ENCODE measurements at regions not wholly inside any gene's neighbourhood (a gene's known extent, or its start where the extent isn't known, plus 50 kb on each side); places are given as distances from the start of the nearest gene placed in this dataset.
"Not testable (repeated sequence)": the region's sequence is repeated elsewhere in the genome, so short reads cannot be mapped to it uniquely, and the experiment has no call there.

DNA sequence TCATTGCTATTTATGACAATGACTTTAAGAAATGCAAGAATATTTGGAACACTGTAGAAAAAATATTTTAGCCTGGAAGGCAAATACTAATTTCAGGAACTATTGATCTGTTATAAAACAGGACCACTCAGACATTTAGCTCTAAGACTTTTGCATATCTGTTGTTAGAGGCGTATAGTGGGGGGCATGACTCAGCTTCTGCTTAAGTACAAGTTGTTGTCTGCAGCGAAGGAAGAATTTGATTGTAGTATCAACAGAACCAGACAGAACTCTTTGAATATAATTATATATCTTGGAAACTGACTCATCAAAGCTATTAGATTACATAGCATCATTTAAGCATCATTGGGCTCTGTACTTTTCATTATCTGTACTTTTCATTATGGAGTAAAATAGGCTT lies 573.8 kb downstream of the SPATA31A6 start:
- ATAC-seq (replicated peaks in 1 of 4); H3K9me3 Mint-ChIP-seq; POLR2A ChIA-PET; H3K4me1 ChIP-seq (ENCODE audit: control insufficient read depth in 1 of 2, extremely low read depth in 1 of 2, insufficient read depth in 2 of 2, low read length in 2 of 2); H3K9me3 ChIP-seq; H3K4me3 ChIP-seq (ENCODE audit: control insufficient read depth in 1 of 2, extremely low read depth in 1 of 2, low read length in 1 of 2); CTCF ChIA-PET; H3K27ac Mint-ChIP-seq; H3K27ac ChIP-seq (ENCODE audit: low read length); H3K27me3 Mint-ChIP-seq; H3K36me3 ChIP-seq (ENCODE audit: control insufficient read depth in 2 of 2, extremely low read depth in 1 of 2, insufficient read depth in 1 of 2, low read length in 1 of 2); H3K36me3 Mint-ChIP-seq; H3K4me1 Mint-ChIP-seq; H3K27me3 ChIP-seq (replicated peaks in 1 of 2; ENCODE audit: control insufficient read depth in 2 of 2, extremely low read depth in 1 of 2, insufficient read depth in 2 of 2, low read length in 1 of 2); DNase-seq; H3K4me3 Mint-ChIP-seq: not testable (repeated sequence)
- WGBS (ENCODE audit: insufficient coverage): no CpG with 5 or more reads among the region's 2 CpGs

- H3K9me3 Mint-ChIP-seq; ATAC-seq (replicated peaks in 1 of 4); H3K36me3 Mint-ChIP-seq; DNase-seq; H3K4me1 ChIP-seq (ENCODE audit: control insufficient read depth in 1 of 2, extremely low read depth in 1 of 2, insufficient read depth in 2 of 2, low read length in 2 of 2); H3K9me3 ChIP-seq; H3K27ac ChIP-seq (ENCODE audit: low read length); H3K4me1 Mint-ChIP-seq; H3K27me3 Mint-ChIP-seq; H3K4me3 ChIP-seq (ENCODE audit: control insufficient read depth in 1 of 2, extremely low read depth in 1 of 2, low read length in 1 of 2); H3K27ac Mint-ChIP-seq; H3K36me3 ChIP-seq (ENCODE audit: control insufficient read depth in 2 of 2, extremely low read depth in 1 of 2, insufficient read depth in 1 of 2, low read length in 1 of 2); CTCF ChIA-PET; H3K4me3 Mint-ChIP-seq; POLR2A ChIA-PET; H3K27me3 ChIP-seq (replicated peaks in 1 of 2; ENCODE audit: control insufficient read depth in 2 of 2, extremely low read depth in 1 of 2, insufficient read depth in 2 of 2, low read length in 1 of 2): not testable (repeated sequence)
- 0% methylated on average over 1 of the region's 5 CpGs for WGBS (ENCODE audit: insufficient coverage)
These were observed 575.9 kb downstream of the SPATA31A6 start for GRCh38 chr9:42759320-42759719.

GRCh38 chr9:42782201-42782600 lies 598.7 kb downstream of the SPATA31A6 start:
- H3K4me3 Mint-ChIP-seq; H3K36me3 ChIP-seq (ENCODE audit: control insufficient read depth in 2 of 2, extremely low read depth in 1 of 2, insufficient read depth in 1 of 2, low read length in 1 of 2); H3K27me3 ChIP-seq (replicated peaks in 1 of 2; ENCODE audit: control insufficient read depth in 2 of 2, extremely low read depth in 1 of 2, insufficient read depth in 2 of 2, low read length in 1 of 2); H3K4me1 ChIP-seq (ENCODE audit: control insufficient read depth in 1 of 2, extremely low read depth in 1 of 2, insufficient read depth in 2 of 2, low read length in 2 of 2); POLR2A ChIA-PET; H3K36me3 Mint-ChIP-seq; H3K4me3 ChIP-seq (ENCODE audit: control insufficient read depth in 1 of 2, extremely low read depth in 1 of 2, low read length in 1 of 2); H3K9me3 ChIP-seq; H3K27ac Mint-ChIP-seq; ATAC-seq (replicated peaks in 1 of 4); DNase-seq; CTCF ChIA-PET; H3K9me3 Mint-ChIP-seq; H3K27me3 Mint-ChIP-seq; H3K27ac ChIP-seq (ENCODE audit: low read length); H3K4me1 Mint-ChIP-seq: not testable (repeated sequence)
- 71% methylated on average over 1 of the region's 4 CpGs for WGBS (ENCODE audit: insufficient coverage)

- CTCF ChIA-PET; H3K4me3 ChIP-seq (ENCODE audit: control insufficient read depth in 1 of 2, extremely low read depth in 1 of 2, low read length in 1 of 2); H3K9me3 ChIP-seq; H3K27ac Mint-ChIP-seq; H3K36me3 ChIP-seq (ENCODE audit: control insufficient read depth in 2 of 2, extremely low read depth in 1 of 2, insufficient read depth in 1 of 2, low read length in 1 of 2); DNase-seq; ATAC-seq (replicated peaks in 1 of 4); H3K27me3 Mint-ChIP-seq; H3K36me3 Mint-ChIP-seq; H3K4me1 ChIP-seq (ENCODE audit: control insufficient read depth in 1 of 2, extremely low read depth in 1 of 2, insufficient read depth in 2 of 2, low read length in 2 of 2); POLR2A ChIA-PET; H3K27me3 ChIP-seq (replicated peaks in 1 of 2; ENCODE audit: control insufficient read depth in 2 of 2, extremely low read depth in 1 of 2, insufficient read depth in 2 of 2, low read length in 1 of 2); H3K4me1 Mint-ChIP-seq; H3K4me3 Mint-ChIP-seq; H3K27ac ChIP-seq (ENCODE audit: low read length); H3K9me3 Mint-ChIP-seq: not testable (repeated sequence)
- WGBS (ENCODE audit: insufficient coverage): 84% methylated on average over 9 of the region's 16 CpGs
These were observed 609.3 kb downstream of the SPATA31A6 start for GRCh38 chr9:42792725-42793124.

- H3K27ac ChIP-seq (ENCODE audit: low read length); H3K27me3 Mint-ChIP-seq; H3K4me1 Mint-ChIP-seq; H3K4me1 ChIP-seq (ENCODE audit: control insufficient read depth in 1 of 2, extremely low read depth in 1 of 2, insufficient read depth in 2 of 2, low read length in 2 of 2); H3K36me3 Mint-ChIP-seq; H3K9me3 Mint-ChIP-seq; H3K36me3 ChIP-seq (ENCODE audit: control insufficient read depth in 2 of 2, extremely low read depth in 1 of 2, insufficient read depth in 1 of 2, low read length in 1 of 2); DNase-seq; H3K27me3 ChIP-seq (replicated peaks in 1 of 2; ENCODE audit: control insufficient read depth in 2 of 2, extremely low read depth in 1 of 2, insufficient read depth in 2 of 2, low read length in 1 of 2); H3K27ac Mint-ChIP-seq; ATAC-seq (replicated peaks in 1 of 4); CTCF ChIA-PET; H3K4me3 Mint-ChIP-seq; H3K9me3 ChIP-seq; POLR2A ChIA-PET; H3K4me3 ChIP-seq (ENCODE audit: control insufficient read depth in 1 of 2, extremely low read depth in 1 of 2, low read length in 1 of 2): not testable (repeated sequence)
- no CpG with 5 or more reads among the region's 1 CpG for WGBS (ENCODE audit: insufficient coverage)
These were observed 615.1 kb downstream of the SPATA31A6 start for GRCh38 chr9:42798571-42798970.

- H3K4me3 ChIP-seq (ENCODE audit: control insufficient read depth in 1 of 2, extremely low read depth in 1 of 2, low read length in 1 of 2); ATAC-seq (replicated peaks in 1 of 4); H3K4me3 Mint-ChIP-seq; H3K4me1 Mint-ChIP-seq; POLR2A ChIA-PET; H3K27ac ChIP-seq (ENCODE audit: low read length); DNase-seq; H3K27me3 ChIP-seq (replicated peaks in 1 of 2; ENCODE audit: control insufficient read depth in 2 of 2, extremely low read depth in 1 of 2, insufficient read depth in 2 of 2, low read length in 1 of 2); CTCF ChIA-PET; H3K36me3 Mint-ChIP-seq; H3K27ac Mint-ChIP-seq; H3K27me3 Mint-ChIP-seq; H3K9me3 Mint-ChIP-seq; H3K36me3 ChIP-seq (ENCODE audit: control insufficient read depth in 2 of 2, extremely low read depth in 1 of 2, insufficient read depth in 1 of 2, low read length in 1 of 2); H3K4me1 ChIP-seq (ENCODE audit: control insufficient read depth in 1 of 2, extremely low read depth in 1 of 2, insufficient read depth in 2 of 2, low read length in 2 of 2); H3K9me3 ChIP-seq: not testable (repeated sequence)
- WGBS (ENCODE audit: insufficient coverage): 55% methylated on average over 3 of the region's 4 CpGs
These were observed 619.3 kb downstream of the SPATA31A6 start for GRCh38 chr9:42802716-42803115.

DNA sequence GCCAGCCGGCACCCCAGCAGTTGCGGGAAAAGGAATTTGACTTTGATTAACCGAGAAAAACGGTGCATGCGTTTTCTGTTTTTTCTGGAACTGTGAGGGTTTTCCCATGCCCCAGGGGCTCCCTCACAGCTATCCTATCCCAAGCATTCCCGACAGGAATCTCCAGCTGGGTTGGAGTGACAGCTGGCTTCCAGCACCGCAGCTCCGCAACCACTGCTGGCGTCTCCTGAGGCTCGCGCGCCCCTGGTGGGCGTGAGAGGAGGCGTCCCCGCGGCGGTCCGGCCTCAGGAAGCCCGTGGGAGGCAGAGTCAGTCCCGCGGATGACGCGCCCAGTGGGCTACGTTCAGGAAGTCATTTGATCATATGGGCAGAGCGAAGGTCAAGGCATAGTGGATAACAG lies 623.2 kb downstream of the SPATA31A6 start:
- ATAC-seq (replicated peaks in 1 of 4); DNase-seq; H3K27ac Mint-ChIP-seq; H3K4me1 ChIP-seq (ENCODE audit: control insufficient read depth in 1 of 2, extremely low read depth in 1 of 2, insufficient read depth in 2 of 2, low read length in 2 of 2); H3K9me3 ChIP-seq; H3K4me3 Mint-ChIP-seq; H3K27me3 Mint-ChIP-seq; H3K4me3 ChIP-seq (ENCODE audit: control insufficient read depth in 1 of 2, extremely low read depth in 1 of 2, low read length in 1 of 2); POLR2A ChIA-PET; H3K4me1 Mint-ChIP-seq; H3K9me3 Mint-ChIP-seq; H3K27ac ChIP-seq (ENCODE audit: low read length); CTCF ChIA-PET; H3K36me3 Mint-ChIP-seq; H3K36me3 ChIP-seq (ENCODE audit: control insufficient read depth in 2 of 2, extremely low read depth in 1 of 2, insufficient read depth in 1 of 2, low read length in 1 of 2); H3K27me3 ChIP-seq (replicated peaks in 1 of 2; ENCODE audit: control insufficient read depth in 2 of 2, extremely low read depth in 1 of 2, insufficient read depth in 2 of 2, low read length in 1 of 2): not testable (repeated sequence)
- 60% methylated on average over 6 of the region's 25 CpGs for WGBS (ENCODE audit: insufficient coverage)

Measured in T-cell (primary cell).